IMR-90 (cell line): ENCODE measurements at regions not wholly inside any gene's neighbourhood (a gene's known extent, or its start where the extent isn't known, plus 50 kb on each side); places are given as distances from the start of the nearest gene placed in this dataset.

Source experiments
- ATAC-seq: fragments of 200-7000 bp; cut with Tn5 transposase; 2 replicates; pipeline ENCODE4 v1.9.1; 2020; ENCODE audit warnings: low read depth, mild to moderate bottlenecking, moderate library complexity
- BruUV-seq: library from RNA; stranded (reverse); fragments of 400-500 nt; replicated peaks from 2 replicates; lab custom pipeline; 2021; lab: Mats Ljungman, UMichigan
- CTCF ChIA-PET: fragments of 300-600 bp; formaldehyde crosslinking; extraction: SDS; loops from one replicate; lab custom pipeline; 2021; ENCODE audit warnings: antibody characterized with exemption; lab: Yijun Ruan, JAX
- POLR2A ChIA-PET: fragments of 300-600 bp; sonication (Branson Sonifier 250); formaldehyde crosslinking; loops from one replicate; lab custom pipeline; 2022; ENCODE audit warnings: antibody characterized with exemption; ENCODE audit not compliant: unreplicated experiment; lab: Charles Lee
- DNase-seq: peaks from one replicate; pipeline ENCODE4 v3.0.0; 2013
- H2AFZ ChIP-seq: replicated peaks from 2 replicates; pipeline ENCODE3; 2013; ENCODE audit warnings: low read length, mild to moderate bottlenecking; ENCODE audit not compliant: poor library complexity
- H2AK5ac ChIP-seq: 2 replicates; pipeline ENCODE4 v1.6.1; 2013; ENCODE audit warnings: low read depth, low read length, inconsistent platforms
- H2AK9ac ChIP-seq: replicated peaks from 2 replicates; pipeline ENCODE3; 2013; ENCODE audit warnings: mild to moderate bottlenecking, low read depth, low read length, moderate library complexity; ENCODE audit not compliant: poor library complexity
- H2BK120ac ChIP-seq: 2 replicates; pipeline ENCODE4 v1.6.1; 2013; ENCODE audit warnings: low read depth, low read length, inconsistent platforms
- H2BK15ac ChIP-seq: 3 replicates; pipeline ENCODE4 v1.6.1; 2013; ENCODE audit warnings: low read depth, low read length, inconsistent platforms
- H2BK20ac ChIP-seq: 2 replicates; pipeline ENCODE4 v1.6.1; 2013; ENCODE audit warnings: low read depth, mild to moderate bottlenecking, inconsistent platforms, low read length, moderate library complexity
- H2BK5ac ChIP-seq: 2 replicates; pipeline ENCODE4 v1.6.1; 2013; ENCODE audit warnings: mild to moderate bottlenecking, low read depth, low read length, inconsistent platforms; ENCODE audit not compliant: poor library complexity, severe bottlenecking
- H3K14ac ChIP-seq: replicated peaks from 2 replicates; pipeline ENCODE4 v1.6.1; 2013; ENCODE audit warnings: low read depth, low read length, inconsistent platforms
- H3K18ac ChIP-seq: 2 replicates; pipeline ENCODE4 v1.6.1; 2013; ENCODE audit warnings: low read depth, low read length, control low read depth
- H3K23ac ChIP-seq: 2 replicates; pipeline ENCODE4 v1.6.1; 2013; ENCODE audit warnings: low read depth, low read length, inconsistent platforms
- H3K27ac ChIP-seq: 2 replicates; pipeline ENCODE4 v1.5.1; 2013; ENCODE audit warnings: mild to moderate bottlenecking, control low read depth, low read length; ENCODE audit not compliant: insufficient read depth
- H3K27me3 ChIP-seq: 2 replicates; pipeline ENCODE4 v1.6.1; 2013; ENCODE audit warnings: low read length; ENCODE audit not compliant: control insufficient read depth, insufficient read depth
- H3K36me3 ChIP-seq: 2 replicates; pipeline ENCODE4 v1.6.1; 2013; ENCODE audit warnings: low read length, mixed read lengths; ENCODE audit not compliant: control insufficient read depth, insufficient read depth
- H3K4ac ChIP-seq: 2 replicates; pipeline ENCODE4 v1.6.1; 2013; ENCODE audit warnings: low read depth, low read length, inconsistent platforms
- H3K4me1 ChIP-seq: 2 replicates; pipeline ENCODE4 v1.6.1; 2013; ENCODE audit warnings: low read length, mixed read lengths; ENCODE audit not compliant: control insufficient read depth, insufficient read depth
- H3K4me2 ChIP-seq: 2 replicates; pipeline ENCODE4 v1.6.1; 2013; ENCODE audit warnings: low read depth, mild to moderate bottlenecking, control low read depth, low read length, moderate library complexity
- H3K4me3 ChIP-seq: 2 replicates; pipeline ENCODE4 v1.5.1; 2013; ENCODE audit warnings: low read depth, mild to moderate bottlenecking, control low read depth, low read length, moderate library complexity; ENCODE audit not compliant: insufficient read depth
- H3K56ac ChIP-seq: 2 replicates; pipeline ENCODE4 v1.6.1; 2013; ENCODE audit warnings: low read length, inconsistent platforms; ENCODE audit not compliant: insufficient read depth; ENCODE audit errors: extremely low read depth
- H3K79me1 ChIP-seq, 2 experiments: 2 replicates each; pipeline ENCODE4 v1.6.1; 2013; ENCODE audit warnings: low read length in 2 of 2, inconsistent platforms in 1 of 2, low read depth in 1 of 2
- H3K9ac ChIP-seq: 2 replicates; pipeline ENCODE4 v1.6.1; 2013; ENCODE audit warnings: low read depth, low read length, control low read depth
- H3K9me1 ChIP-seq: 2 replicates; pipeline ENCODE4 v1.6.1; 2013; ENCODE audit warnings: low read length, inconsistent platforms; ENCODE audit not compliant: insufficient read depth
- H3K9me3 ChIP-seq: 2 replicates; pipeline ENCODE4 v1.6.1; 2013; ENCODE audit warnings: low read length; ENCODE audit not compliant: control insufficient read depth, insufficient read depth
- H4K20me1 ChIP-seq: 2 replicates; pipeline ENCODE4 v1.6.1; 2013; ENCODE audit warnings: low read length, inconsistent platforms; ENCODE audit not compliant: insufficient read depth
- H4K5ac ChIP-seq: 2 replicates; pipeline ENCODE4 v1.6.1; 2013; ENCODE audit warnings: mild to moderate bottlenecking, low read depth, low read length, control low read depth
- H4K8ac ChIP-seq, 2 experiments: 2 replicates each; pipeline ENCODE4 v1.6.1; 2013; ENCODE audit warnings: low read depth in 2 of 2, low read length in 2 of 2, control low read depth in 1 of 2, inconsistent platforms in 1 of 2
- H4K91ac ChIP-seq: 2 replicates; pipeline ENCODE4 v1.6.1; 2013; ENCODE audit warnings: low read depth, low read length, inconsistent platforms; ENCODE audit not compliant: insufficient read depth
- FOS ChIP-seq: fragments of 150-350 bp; IDR thresholded peaks from 2 replicates; pipeline ENCODE4 v1.6.1; 2016; ENCODE audit warnings: low read depth, low read length
- dilution Hi-C: fragments of 300-500 bp; cut with HindIII; formaldehyde crosslinking; loops from one replicate; pipeline ENCODE4 v1.14.3; 2018; ENCODE audit warnings: low sequenced_read_pairs; ENCODE audit not compliant: unreplicated experiment
- in situ Hi-C: fragments of 300-500 bp; cut with MboI; formaldehyde crosslinking; loops from 3 replicates; pipeline ENCODE4 v1.14.3; 2019; ENCODE audit warnings: low sequenced_read_pairs, inconsistent platforms, mixed read lengths
- intact Hi-C: fragments of 100-400 bp; cut with micrococcal nuclease; formaldehyde crosslinking; loops from 2 replicates; pipeline ENCODE4 v1.10.0; 2022

DNA sequence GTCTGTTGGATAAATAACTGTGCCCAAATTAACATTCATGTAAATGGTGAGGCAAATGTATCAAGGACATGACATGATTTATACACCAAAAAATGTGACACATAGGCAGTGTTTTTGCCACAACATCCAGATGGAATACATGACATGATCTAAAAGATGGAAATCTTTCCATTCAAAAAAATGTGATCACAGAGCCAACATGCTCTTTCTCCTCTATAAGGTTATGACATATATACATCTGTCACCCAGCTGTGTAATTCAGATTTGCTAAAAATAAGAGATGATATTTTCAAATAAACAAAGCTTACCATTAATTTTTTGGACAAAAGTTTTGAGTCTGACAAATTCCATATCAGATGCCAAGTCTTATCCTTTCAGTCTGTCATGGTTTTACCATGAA, 95.5 kb upstream of the COL3A1 start:
- intact Hi-C loops = no loop called here
- no peak for TF ChIP-seq FOS
- Histone ChIP-seq H2AFZ (no peak overlapping the region), H3K4me2 (no peak overlapping the region), H2AK9ac (no peak overlapping the region), H4K8ac (no peak overlapping the region), H3K4me3 (no peak overlapping the region), H3K36me3 (no peaks in the 10 kb centered on the region), H3K9me3 (no peaks in the 10 kb centered on the region), H3K4me1 (peaks cover 1% of the 10 kb centered on the region; the same call in 1 of the 2 replicates), H3K4ac (no peak overlapping the region), H3K79me1 (no peaks in the 10 kb centered on the region), H3K56ac (no peak overlapping the region), H2BK15ac (no peak overlapping the region), H4K20me1 (no peaks in the 10 kb centered on the region), H3K18ac (peak overlapping the region; percentile 74; the same call in 1 of the 2 replicates), H3K27me3 (no peaks in the 10 kb centered on the region), H3K14ac (no peak overlapping the region; the same call in 1 of the 2 replicates), H4K5ac (no peak overlapping the region), H2BK120ac (no peak overlapping the region), H2BK5ac (no peak overlapping the region), H4K91ac (no peak overlapping the region), H3K23ac (no peak overlapping the region), H2BK20ac (no peak overlapping the region), H3K9me1 (no peaks in the 10 kb centered on the region), H2AK5ac (no peak overlapping the region), H3K27ac (no peak overlapping the region), H3K9ac (no peak overlapping the region)
- no peak for DNase-seq
- dilution Hi-C loops = no loop called here
- ChIA-PET POLR2A (interaction anchor here (0.6 kb wide), 1 partner anchor 24 kb away, joined by 4 read pairs; no protein-coding TSS in a partner anchor), CTCF (no interaction called here)
- no peak for ATAC-seq
- in situ Hi-C loops = no loop called here
- BruUV-seq = no TSS peak
